ENCODE measurements at regions not wholly inside any gene's neighbourhood (a gene's known extent, or its start where the extent isn't known, plus 50 kb on each side); places are given as distances from the start of the nearest gene placed in this dataset.
"Not testable (repeated sequence)": the region's sequence is repeated elsewhere in the genome, so short reads cannot be mapped to it uniquely, and the experiment has no call there.

DNA sequence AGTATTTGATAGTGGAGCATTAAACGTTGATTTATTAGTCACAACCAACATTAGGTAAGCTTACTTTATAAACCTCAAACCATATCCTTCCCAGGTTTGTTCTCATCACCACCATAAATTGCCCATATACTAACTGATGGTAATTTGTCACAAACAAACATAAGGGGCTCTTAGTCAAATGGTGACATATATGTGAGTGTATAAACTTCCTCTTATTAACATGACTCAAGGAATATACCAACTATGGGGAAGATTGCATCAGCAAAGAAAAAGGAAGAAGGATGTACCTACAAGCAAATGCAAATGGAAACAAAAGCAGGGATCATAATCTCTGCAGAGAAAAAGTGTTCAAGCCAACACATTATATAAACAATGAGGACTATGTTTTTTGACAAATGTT lies 418.2 kb upstream of the AKR1E2 start:
- Mint-ChIP-seq H3K4me1 (peaks cover 0 to 4% (median 0%) of the 10 kb centered on the region in 7 donors), H3K27ac (no peak overlapping the region), H3K9me3 (no peaks in the 10 kb centered on the region), H3K4me3 (no peak overlapping the region), H3K27me3 (peaks cover 0 to 19% (median 0%) of the 10 kb centered on the region in 5 donors), H3K36me3 (no peaks in the 10 kb centered on the region)
- no peaks in the 10 kb centered on the region for H3K9me3 ChIP-seq (ENCODE audit: control insufficient read depth in 2 of 3, low read length in 3 of 3)
- DNase-seq (no peak), ATAC-seq (peak; percentile 60)
- H3K27me3 ChIP-seq (ENCODE audit: control insufficient read depth in 2 of 2, insufficient read depth in 2 of 2, low read length in 2 of 2), result no peaks in the 10 kb centered on the region
- H3K4me1 ChIP-seq (ENCODE audit: control insufficient read depth in 2 of 2, insufficient read depth in 2 of 2, low read length in 2 of 2), result no peaks in the 10 kb centered on the region
- no peaks in the 10 kb centered on the region for H3K36me3 ChIP-seq (ENCODE audit: control insufficient read depth in 2 of 3, insufficient read depth in 3 of 3, low read length in 3 of 3)
- POLR2A ChIA-PET, result no interaction called here
- CTCF ChIA-PET, result no interaction called here
- intact Hi-C loops (cut with micrococcal nuclease), result no loop called here
- H3K4me3 ChIP-seq (ENCODE audit: low read length), result no peak overlapping the region
- no peak overlapping the region for H3K27ac ChIP-seq (ENCODE audit: low read depth, low read length)

DNA sequence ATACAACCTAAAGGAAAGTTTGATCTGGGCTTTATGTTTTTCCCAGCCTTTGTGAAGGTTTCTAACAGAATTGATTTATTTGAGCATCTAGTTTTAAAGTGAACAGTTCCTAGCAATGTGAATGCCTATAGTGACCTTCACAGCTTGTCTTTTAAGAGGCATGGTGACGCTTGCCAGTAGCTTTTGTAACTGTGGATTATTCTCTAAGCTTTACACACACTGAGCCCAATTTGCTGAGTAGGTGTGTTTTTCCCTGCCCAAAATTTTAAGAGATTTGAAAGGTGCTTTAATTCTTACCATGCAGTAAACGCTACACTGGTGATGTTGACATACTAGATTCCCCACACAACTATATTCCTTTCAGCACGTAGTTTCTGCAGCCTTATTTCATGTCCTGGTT lies 420.2 kb upstream of the AKR1E2 start:
- H3K9me3 ChIP-seq (ENCODE audit: control insufficient read depth in 2 of 3, low read length in 3 of 3), result no peaks in the 10 kb centered on the region
- Mint-ChIP-seq H3K36me3 (no peaks in the 10 kb centered on the region), H3K4me1 (peaks cover 0 to 4% (median 0%) of the 10 kb centered on the region in 7 donors), H3K9me3 (no peaks in the 10 kb centered on the region), H3K27me3 (peaks cover 0 to 9% (median 0%) of the 10 kb centered on the region in 5 donors), H3K4me3 (no peak overlapping the region), H3K27ac (no peak overlapping the region)
- no peak overlapping the region for H3K4me3 ChIP-seq (ENCODE audit: low read length)
- H3K27me3 ChIP-seq (ENCODE audit: control insufficient read depth in 2 of 2, insufficient read depth in 2 of 2, low read length in 2 of 2), result no peaks in the 10 kb centered on the region
- ATAC-seq (no peak), DNase-seq (no peak)
- H3K27ac ChIP-seq (ENCODE audit: low read depth, low read length), result no peak overlapping the region
- intact Hi-C loops (cut with micrococcal nuclease), result no loop called here
- H3K4me1 ChIP-seq (ENCODE audit: control insufficient read depth in 2 of 2, insufficient read depth in 2 of 2, low read length in 2 of 2), result no peaks in the 10 kb centered on the region
- H3K36me3 ChIP-seq (ENCODE audit: control insufficient read depth in 2 of 3, insufficient read depth in 3 of 3, low read length in 3 of 3), result no peaks in the 10 kb centered on the region
- ChIA-PET POLR2A (no interaction called here), CTCF (interaction anchor here (0.6 kb wide), 1 partner anchor 321 kb away, joined by 3 read pairs; no protein-coding TSS in a partner anchor)

DNA sequence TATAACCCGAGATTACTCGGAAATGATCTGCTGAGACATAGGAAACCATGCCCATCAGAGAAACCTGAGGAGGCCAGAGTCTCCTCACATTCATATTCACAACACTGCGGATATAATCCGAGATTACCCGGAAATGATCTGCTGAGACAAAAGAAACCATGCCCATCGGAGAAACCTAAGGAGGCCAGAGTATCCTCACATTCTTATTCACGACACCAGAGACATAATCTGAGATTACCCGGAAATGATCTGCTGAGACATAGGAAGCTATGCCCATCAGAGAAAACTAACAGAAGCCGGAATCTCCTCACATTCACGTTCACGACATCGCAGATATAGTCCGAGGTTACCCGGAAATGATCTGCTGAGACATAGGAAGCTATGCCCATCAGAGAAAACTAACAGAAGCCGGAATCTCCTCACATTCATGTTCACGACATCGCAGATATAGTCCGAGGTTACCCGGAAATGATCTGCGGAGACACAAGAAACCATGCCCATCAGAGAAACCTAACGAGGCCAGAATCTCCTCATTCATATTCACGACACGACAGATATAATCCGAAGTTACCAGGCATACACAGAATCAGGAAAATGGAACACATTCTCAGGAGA lies 422.3 kb upstream of the AKR1E2 start:
- Mint-ChIP-seq H3K27me3 (peaks cover 0 to 12% (median 0%) of the 10 kb centered on the region in 5 donors), H3K36me3 (no peaks in the 10 kb centered on the region), H3K9me3 (no peaks in the 10 kb centered on the region), H3K4me1 (peaks cover 0 to 4% (median 0%) of the 10 kb centered on the region in 7 donors), H3K27ac (no peak overlapping the region), H3K4me3 (no peak overlapping the region)
- DNase-seq (no peak), ATAC-seq (no peak)
- H3K27ac ChIP-seq (ENCODE audit: low read depth, low read length), result no peak overlapping the region
- ChIA-PET CTCF (no interaction called here), POLR2A (no interaction called here)
- no peaks in the 10 kb centered on the region for H3K27me3 ChIP-seq (ENCODE audit: control insufficient read depth in 2 of 2, insufficient read depth in 2 of 2, low read length in 2 of 2)
- H3K4me3 ChIP-seq (ENCODE audit: low read length), result no peak overlapping the region
- H3K4me1 ChIP-seq (ENCODE audit: control insufficient read depth in 2 of 2, insufficient read depth in 2 of 2, low read length in 2 of 2), result no peaks in the 10 kb centered on the region
- H3K9me3 ChIP-seq (ENCODE audit: control insufficient read depth in 2 of 3, low read length in 3 of 3), result no peaks in the 10 kb centered on the region
- intact Hi-C loops (cut with micrococcal nuclease), result no loop called here
- no peaks in the 10 kb centered on the region for H3K36me3 ChIP-seq (ENCODE audit: control insufficient read depth in 2 of 3, insufficient read depth in 3 of 3, low read length in 3 of 3)

DNA sequence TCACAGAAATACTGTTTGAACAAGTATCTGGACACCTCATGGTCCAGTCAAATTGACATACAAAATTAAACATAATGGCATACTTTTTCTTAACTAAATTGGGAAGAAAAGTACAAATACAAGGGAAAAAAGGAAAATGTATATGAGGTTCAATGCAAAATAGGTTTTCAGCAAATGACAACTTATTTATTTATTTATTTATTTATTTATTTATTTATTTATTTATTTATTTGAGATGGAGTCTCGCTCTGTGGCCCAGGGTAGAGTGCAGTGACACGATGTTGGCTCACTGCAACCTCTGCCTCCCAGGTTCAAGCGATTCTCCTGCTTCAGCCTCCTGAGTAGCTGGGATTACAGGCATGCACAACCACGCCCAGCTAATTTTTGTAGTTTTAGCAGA lies 424.9 kb upstream of the AKR1E2 start:
- H3K4me3 ChIP-seq (ENCODE audit: low read length); H3K27me3 ChIP-seq (ENCODE audit: control insufficient read depth in 2 of 2, insufficient read depth in 2 of 2, low read length in 2 of 2); CTCF ChIA-PET; H3K27ac Mint-ChIP-seq; POLR2A ChIA-PET; H3K4me3 Mint-ChIP-seq; ATAC-seq; H3K36me3 ChIP-seq (ENCODE audit: control insufficient read depth in 2 of 3, insufficient read depth in 3 of 3, low read length in 3 of 3); DNase-seq; H3K27ac ChIP-seq (ENCODE audit: low read depth, low read length); H3K9me3 Mint-ChIP-seq; H3K36me3 Mint-ChIP-seq; H3K4me1 ChIP-seq (ENCODE audit: control insufficient read depth in 2 of 2, insufficient read depth in 2 of 2, low read length in 2 of 2); H3K9me3 ChIP-seq (ENCODE audit: control insufficient read depth in 2 of 3, low read length in 3 of 3); H3K4me1 Mint-ChIP-seq; intact Hi-C loops (cut with micrococcal nuclease): not testable (repeated sequence)
- peaks cover 0 to 26% (median 4%) of the 10 kb centered on the region in 5 donors for H3K27me3 Mint-ChIP-seq

DNA sequence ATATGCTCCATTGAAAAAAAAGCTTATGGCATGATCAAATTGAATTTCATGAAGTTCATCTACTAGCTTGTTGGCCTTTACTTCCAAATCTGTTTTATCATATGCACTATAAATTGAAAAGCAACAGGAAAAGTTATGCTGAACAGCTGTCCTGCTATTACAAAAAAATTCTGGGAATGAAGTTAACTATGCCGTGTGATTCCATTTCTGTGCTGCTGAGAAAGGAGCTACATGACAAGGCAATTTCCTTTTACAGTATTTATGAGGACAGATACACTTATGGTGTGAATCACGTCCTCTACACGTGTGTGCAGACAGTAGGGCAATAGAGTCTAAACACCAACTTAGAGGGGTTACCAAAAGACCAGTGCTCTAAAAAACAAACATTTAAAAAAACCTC lies 426.5 kb upstream of the AKR1E2 start:
- Histone ChIP-seq H3K27ac (ENCODE audit: low read depth, low read length) (no peak overlapping the region), H3K36me3 (ENCODE audit: control insufficient read depth in 2 of 3, insufficient read depth in 3 of 3, low read length in 3 of 3) (no peaks in the 10 kb centered on the region), H3K4me1 (ENCODE audit: control insufficient read depth in 2 of 2, insufficient read depth in 2 of 2, low read length in 2 of 2) (no peaks in the 10 kb centered on the region), H3K27me3 (ENCODE audit: control insufficient read depth in 2 of 2, insufficient read depth in 2 of 2, low read length in 2 of 2) (no peaks in the 10 kb centered on the region), H3K4me3 (ENCODE audit: low read length) (no peak overlapping the region), H3K9me3 (ENCODE audit: control insufficient read depth in 2 of 3, low read length in 3 of 3) (no peaks in the 10 kb centered on the region)
- Mint-ChIP-seq H3K36me3 (no peaks in the 10 kb centered on the region), H3K4me1 (no peaks in the 10 kb centered on the region), H3K27ac (no peak overlapping the region), H3K9me3 (no peaks in the 10 kb centered on the region), H3K4me3 (no peak overlapping the region), H3K27me3 (peaks cover 0 to 30% (median 4%) of the 10 kb centered on the region in 5 donors)
- DNase-seq, result no peak
- ATAC-seq, result no peak
- POLR2A ChIA-PET, result no interaction called here
- intact Hi-C loops (cut with micrococcal nuclease), result no loop called here
- CTCF ChIA-PET, result interaction anchor here (0.6 kb wide), 1 partner anchor 40 kb away, joined by 3 read pairs; no protein-coding TSS in a partner anchor

DNA sequence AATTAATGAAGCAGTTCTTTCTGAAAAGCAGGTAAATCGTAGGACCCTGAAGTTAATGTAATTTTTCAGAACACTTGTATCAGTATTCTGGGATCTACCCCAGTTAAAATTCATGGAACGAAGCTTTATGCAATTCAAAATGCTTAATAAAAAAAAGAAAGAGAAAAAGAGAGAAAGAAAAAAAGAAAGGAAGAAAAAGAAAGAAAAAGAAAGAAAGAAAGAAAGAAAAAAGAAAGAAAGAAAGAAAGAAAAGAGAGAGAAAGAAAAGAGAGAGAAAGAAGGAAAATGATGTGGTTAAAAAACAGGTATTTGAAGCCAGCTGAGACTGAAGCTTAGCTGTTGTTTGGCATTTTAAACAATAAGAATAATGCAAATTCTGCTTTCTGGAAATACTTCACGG lies 427.4 kb upstream of the AKR1E2 start:
- no peak for ATAC-seq

DNA sequence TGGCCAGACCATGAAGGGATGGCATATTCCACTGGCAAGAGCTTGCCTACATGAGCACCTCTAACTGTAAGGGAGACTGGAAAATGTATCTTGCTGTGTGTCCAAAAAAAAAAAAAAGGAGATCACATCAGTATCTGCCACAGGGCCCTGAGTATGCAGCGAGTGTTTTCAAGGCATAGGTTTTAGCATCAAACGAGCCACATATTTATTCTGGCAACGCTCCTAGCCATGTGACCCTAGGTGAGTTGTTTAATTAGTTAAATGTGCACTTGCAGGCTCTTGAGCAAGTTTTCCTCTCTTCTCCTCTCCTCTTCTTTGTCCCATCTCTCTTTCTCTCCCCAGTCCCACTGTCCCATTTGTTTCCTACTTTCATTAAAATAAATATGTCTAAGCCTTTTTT lies 428.7 kb upstream of the AKR1E2 start:
- Histone ChIP-seq H3K27me3 (ENCODE audit: control insufficient read depth in 2 of 2, insufficient read depth in 2 of 2, low read length in 2 of 2) (no peaks in the 10 kb centered on the region), H3K27ac (ENCODE audit: low read depth, low read length) (no peak overlapping the region), H3K4me1 (ENCODE audit: control insufficient read depth in 2 of 2, insufficient read depth in 2 of 2, low read length in 2 of 2) (no peaks in the 10 kb centered on the region), H3K4me3 (ENCODE audit: low read length) (no peak overlapping the region), H3K9me3 (ENCODE audit: control insufficient read depth in 2 of 3, low read length in 3 of 3) (no peaks in the 10 kb centered on the region), H3K36me3 (ENCODE audit: control insufficient read depth in 2 of 3, insufficient read depth in 3 of 3, low read length in 3 of 3) (no peaks in the 10 kb centered on the region)
- Mint-ChIP-seq H3K4me3 (no peak overlapping the region), H3K27ac (no peak overlapping the region), H3K4me1 (no peaks in the 10 kb centered on the region), H3K27me3 (peaks cover 0 to 26% (median 4%) of the 10 kb centered on the region in 5 donors), H3K9me3 (no peaks in the 10 kb centered on the region), H3K36me3 (no peaks in the 10 kb centered on the region)
- CTCF ChIA-PET, result no interaction called here
- intact Hi-C loops (cut with micrococcal nuclease), result no loop called here
- ATAC-seq, result no peak
- POLR2A ChIA-PET, result no interaction called here
- DNase-seq, result no peak

More for the DNA sequence above, 427.4 kb upstream of the AKR1E2 start:
- intact Hi-C loops (cut with micrococcal nuclease), result no loop called here
- H3K4me3 Mint-ChIP-seq, result no peak overlapping the region
- no peaks in the 10 kb centered on the region for H3K4me1 ChIP-seq (ENCODE audit: control insufficient read depth in 2 of 2, insufficient read depth in 2 of 2, low read length in 2 of 2)
- no peak overlapping the region for H3K27ac ChIP-seq (ENCODE audit: low read depth, low read length)
- no peak overlapping the region for H3K4me3 ChIP-seq (ENCODE audit: low read length)
- no peaks in the 10 kb centered on the region for H3K9me3 Mint-ChIP-seq
- H3K4me1 Mint-ChIP-seq, result no peaks in the 10 kb centered on the region
- DNase-seq, result no peak
- H3K27ac Mint-ChIP-seq, result no peak overlapping the region
- peaks cover 0 to 29% (median 4%) of the 10 kb centered on the region in 5 donors for H3K27me3 Mint-ChIP-seq
- H3K36me3 ChIP-seq (ENCODE audit: control insufficient read depth in 2 of 3, insufficient read depth in 3 of 3, low read length in 3 of 3), result no peaks in the 10 kb centered on the region
- CTCF ChIA-PET, result no interaction called here
- POLR2A ChIA-PET, result no interaction called here
- H3K27me3 ChIP-seq (ENCODE audit: control insufficient read depth in 2 of 2, insufficient read depth in 2 of 2, low read length in 2 of 2), result no peaks in the 10 kb centered on the region
- H3K36me3 Mint-ChIP-seq, result no peaks in the 10 kb centered on the region
- H3K9me3 ChIP-seq (ENCODE audit: control insufficient read depth in 2 of 3, low read length in 3 of 3), result no peaks in the 10 kb centered on the region

Measured in naive thymus-derived CD4-positive, alpha-beta T cell (primary cell).